ENCODE measurements at regions not wholly inside any gene's neighbourhood (a gene's known extent, or its start where the extent isn't known, plus 50 kb on each side); places are given as distances from the start of the nearest gene placed in this dataset.

GRCh38 chr1:163842571-163842970, 520.8 kb downstream of the NUF2 start:
- H3K36me3 Mint-ChIP-seq, result no peaks in the 10 kb centered on the region
- H3K4me1 Mint-ChIP-seq, result peaks cover 5% of the 10 kb centered on the region
- TF ChIP-seq CREB1 (CRISPR knock-in tag; IDR thresholded peaks at IDR 0.05), result no peak
- TF ChIP-seq HMGA2 (CRISPR knock-in tag; IDR thresholded peaks at IDR 0.05), result no peak
- no peak for TF ChIP-seq ZNF396 (CRISPR knock-in tag; IDR thresholded peaks at IDR 0.05; ENCODE audit: borderline replicate concordance)
- TF ChIP-seq MYBL2 (CRISPR knock-in tag; IDR thresholded peaks at IDR 0.05), result no peak
- DNase-seq (ENCODE audit: low spot score) (no peak), ATAC-seq (no peak)
- no peak overlapping the region for H3K27ac Mint-ChIP-seq
- ChIA-PET CTCF (interaction anchor here (1.0 kb wide), 2 partner anchors 31 to 32 kb away, joined by 3 read pairs; no protein-coding TSS in a partner anchor), POLR2A (no interaction called here)
- H3K9me3 Mint-ChIP-seq, result 0 out of 2 replicates have a peak, but pooled peaks cover 4% of the 10 kb centered on the region
- no peaks in the 10 kb centered on the region; the same call in 1 of the 2 replicates for H3K27me3 Mint-ChIP-seq (ENCODE audit: low read depth)
- no peak overlapping the region for H3K4me3 Mint-ChIP-seq

GRCh38 chr1:163844459-163844858, 522.7 kb downstream of the NUF2 start:
- Mint-ChIP-seq H3K36me3 (no peaks in the 10 kb centered on the region), H3K27ac (no peak overlapping the region), H3K4me3 (no peak overlapping the region), H3K9me3 (peaks cover 4% of the 10 kb centered on the region; the same call in 1 of the 2 replicates), H3K4me1 (0 out of 2 replicates have a peak, but pooled peaks cover 2% of the 10 kb centered on the region), H3K27me3 (ENCODE audit: low read depth) (no peaks in the 10 kb centered on the region)
- TF ChIP-seq ZNF532 (CRISPR knock-in tag; IDR thresholded peaks at IDR 0.05; ENCODE audit: borderline replicate concordance) (no peak), ZNF263 (CRISPR knock-in tag; IDR thresholded peaks at IDR 0.05; ENCODE audit: low read depth) (no peak), ESRRA (CRISPR knock-in tag; IDR thresholded peaks at IDR 0.05; ENCODE audit: borderline replicate concordance) (no peak), PRDM15 (CRISPR knock-in tag; IDR thresholded peaks at IDR 0.05) (no peak), NR2C2 (CRISPR knock-in tag; IDR thresholded peaks at IDR 0.05) (no peak), SMAD4 (CRISPR knock-in tag; IDR thresholded peaks at IDR 0.05) (no peak)
- TF ChIP-seq, protein P1, sequence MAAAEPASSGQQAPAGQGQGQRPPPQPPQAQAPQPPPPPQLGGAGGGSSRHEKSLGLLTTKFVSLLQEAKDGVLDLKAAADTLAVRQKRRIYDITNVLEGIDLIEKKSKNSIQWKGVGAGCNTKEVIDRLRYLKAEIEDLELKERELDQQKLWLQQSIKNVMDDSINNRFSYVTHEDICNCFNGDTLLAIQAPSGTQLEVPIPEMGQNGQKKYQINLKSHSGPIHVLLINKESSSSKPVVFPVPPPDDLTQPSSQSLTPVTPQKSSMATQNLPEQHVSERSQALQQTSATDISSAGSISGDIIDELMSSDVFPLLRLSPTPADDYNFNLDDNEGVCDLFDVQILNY (CRISPR knock-in tag; IDR thresholded peaks at IDR 0.05), result no peak
- no peak for DNase-seq (ENCODE audit: low spot score)
- CTCF ChIA-PET, result interaction anchor here (1.0 kb wide), 1 partner anchor 30 kb away, joined by 5 read pairs; no protein-coding TSS in a partner anchor
- POLR2A ChIA-PET, result no interaction called here
- ATAC-seq, result no peak

DNA sequence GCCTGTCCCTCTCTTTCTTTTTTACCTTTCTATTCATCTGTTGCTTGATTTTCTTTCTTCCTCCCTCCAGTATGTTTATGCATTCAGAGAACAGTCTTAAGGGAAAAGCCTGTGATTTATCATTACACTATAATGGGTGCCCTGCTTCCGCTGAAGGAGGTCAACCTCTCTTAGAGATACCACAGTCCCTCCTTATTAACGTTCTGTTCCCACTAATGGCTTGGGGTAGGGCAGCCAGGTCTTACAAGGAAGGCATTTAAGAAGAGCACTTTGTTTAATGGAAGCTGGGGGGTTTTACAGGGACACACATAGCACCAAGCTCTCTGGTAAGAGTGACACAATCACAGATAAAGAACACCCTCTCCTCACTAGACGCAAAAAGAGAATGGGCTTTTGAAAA, 523.5 kb downstream of the NUF2 start:
- no peak for DNase-seq (ENCODE audit: low spot score)
- Mint-ChIP-seq H3K36me3 (no peaks in the 10 kb centered on the region), H3K27ac (no peak overlapping the region), H3K9me3 (peaks cover 4% of the 10 kb centered on the region; the same call in 1 of the 2 replicates), H3K27me3 (ENCODE audit: low read depth) (no peaks in the 10 kb centered on the region), H3K4me3 (no peak overlapping the region), H3K4me1 (0 out of 2 replicates have a peak, but pooled peaks cover 2% of the 10 kb centered on the region)
- CTCF ChIA-PET, result no interaction called here
- POLR2A ChIA-PET, result no interaction called here
- no peak for ATAC-seq
- TF ChIP-seq ATF1 (CRISPR knock-in tag; IDR thresholded peaks at IDR 0.05) (no peak), E2F4 (CRISPR knock-in tag; IDR thresholded peaks at IDR 0.05; ENCODE audit: borderline replicate concordance, low read depth) (no peak), ATF6 (CRISPR knock-in tag; IDR thresholded peaks at IDR 0.05) (no peak), NFYB (CRISPR knock-in tag; conservative IDR thresholded peaks at IDR 0.05; ENCODE audit: low read depth) (no peak), ELF4 (CRISPR knock-in tag; IDR thresholded peaks at IDR 0.05; ENCODE audit: low read depth) (no peak), ZNF423 (CRISPR knock-in tag; IDR thresholded peaks at IDR 0.05) (no peak), GABPB1 (CRISPR knock-in tag; IDR thresholded peaks at IDR 0.05) (no peak), ZNF232 (CRISPR knock-in tag; IDR thresholded peaks at IDR 0.05) (no peak), TEAD1 (CRISPR knock-in tag; IDR thresholded peaks at IDR 0.05) (no peak), NR1H2 (CRISPR knock-in tag; IDR thresholded peaks at IDR 0.05) (no peak)

Data from WTC11 (cell line).